ENCODE measurements at regions not wholly inside any gene's neighbourhood (a gene's known extent, or its start where the extent isn't known, plus 50 kb on each side); places are given as distances from the start of the nearest gene placed in this dataset.

DNA sequence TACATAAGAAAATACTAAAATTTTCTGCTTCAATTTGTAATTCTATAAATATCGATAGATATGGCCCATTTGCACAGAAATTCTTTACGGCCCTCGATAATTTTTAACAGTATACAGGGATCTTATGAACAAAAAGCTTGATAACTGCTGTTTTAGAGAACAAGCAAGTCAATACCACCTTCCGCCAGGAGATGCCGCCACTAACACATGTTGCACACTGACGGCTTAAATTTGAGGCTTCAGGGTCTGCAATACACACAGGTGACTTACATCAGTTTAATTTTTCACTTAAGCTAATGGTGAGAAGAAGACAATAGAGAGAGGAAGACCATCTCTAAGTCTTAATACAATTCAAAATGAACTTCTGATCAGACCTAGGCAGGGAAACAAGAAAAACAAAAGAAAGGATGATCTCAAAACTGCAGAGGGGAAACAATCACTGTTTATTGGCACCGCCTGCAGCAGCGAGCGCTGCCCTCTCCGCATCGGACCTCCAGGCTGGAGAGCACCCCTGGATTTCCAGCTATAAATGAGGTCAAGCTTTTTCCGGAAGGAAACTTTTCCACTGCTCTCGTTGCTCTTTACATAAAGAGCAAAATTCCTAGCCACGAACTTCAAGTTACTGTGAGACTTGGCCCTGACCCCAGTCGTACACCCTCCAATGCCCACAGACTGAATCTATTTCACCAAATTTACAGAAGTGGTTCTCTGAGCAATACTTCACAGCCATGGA lies 53.9 kb downstream of the OTOR start:
- no peak overlapping the region for H3K27ac ChIP-seq
- no peak overlapping the region for H3K4me3 ChIP-seq
- peaks cover 0 to 7% of the 10 kb centered on the region in 2 donors for H3K27me3 ChIP-seq
- TF ChIP-seq, protein P1, sequence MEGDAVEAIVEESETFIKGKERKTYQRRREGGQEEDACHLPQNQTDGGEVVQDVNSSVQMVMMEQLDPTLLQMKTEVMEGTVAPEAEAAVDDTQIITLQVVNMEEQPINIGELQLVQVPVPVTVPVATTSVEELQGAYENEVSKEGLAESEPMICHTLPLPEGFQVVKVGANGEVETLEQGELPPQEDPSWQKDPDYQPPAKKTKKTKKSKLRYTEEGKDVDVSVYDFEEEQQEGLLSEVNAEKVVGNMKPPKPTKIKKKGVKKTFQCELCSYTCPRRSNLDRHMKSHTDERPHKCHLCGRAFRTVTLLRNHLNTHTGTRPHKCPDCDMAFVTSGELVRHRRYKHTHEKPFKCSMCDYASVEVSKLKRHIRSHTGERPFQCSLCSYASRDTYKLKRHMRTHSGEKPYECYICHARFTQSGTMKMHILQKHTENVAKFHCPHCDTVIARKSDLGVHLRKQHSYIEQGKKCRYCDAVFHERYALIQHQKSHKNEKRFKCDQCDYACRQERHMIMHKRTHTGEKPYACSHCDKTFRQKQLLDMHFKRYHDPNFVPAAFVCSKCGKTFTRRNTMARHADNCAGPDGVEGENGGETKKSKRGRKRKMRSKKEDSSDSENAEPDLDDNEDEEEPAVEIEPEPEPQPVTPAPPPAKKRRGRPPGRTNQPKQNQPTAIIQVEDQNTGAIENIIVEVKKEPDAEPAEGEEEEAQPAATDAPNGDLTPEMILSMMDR (IDR thresholded peaks at IDR 0.05), result peak; percentile 78 to 91
- H3K9me3 ChIP-seq, result no peaks in the 10 kb centered on the region
- intact Hi-C loops (cut with DNase I; ENCODE audit: low total_unique reads), result loop anchor here (2.0 kb wide), 1 partner anchor 629 kb away; no protein-coding TSS in a partner anchor
- DNase-seq, result peak in 1 of 2 donors; percentile 52
- no peaks in the 10 kb centered on the region for H3K4me1 ChIP-seq
- H3K36me3 ChIP-seq, result no peaks in the 10 kb centered on the region

DNA sequence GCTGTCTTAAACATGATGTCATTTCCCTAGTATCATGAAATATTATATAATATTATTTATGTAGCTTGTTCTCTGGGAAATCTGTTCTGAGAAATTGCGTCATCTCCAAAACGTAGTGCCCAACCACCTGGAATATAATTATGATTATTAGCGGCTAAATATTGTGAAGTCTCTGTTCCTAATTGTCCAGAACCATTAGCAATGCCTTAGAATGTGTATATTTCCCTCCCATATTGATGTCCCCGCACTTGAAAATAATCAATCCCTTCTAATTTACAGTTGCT lies 54.4 kb downstream of the OTOR start:
- Histone ChIP-seq H3K9me3 (no peaks in the 10 kb centered on the region), H3K4me3 (no peak overlapping the region), H3K4me1 (no peaks in the 10 kb centered on the region), H3K27me3 (peaks cover 0 to 7% of the 10 kb centered on the region in 2 donors), H3K36me3 (no peaks in the 10 kb centered on the region), H3K27ac (no peak overlapping the region)
- intact Hi-C loops (cut with DNase I; ENCODE audit: low total_unique reads), result loop anchor here (2.0 kb wide), 1 partner anchor 628 kb away; no protein-coding TSS in a partner anchor
- TF ChIP-seq, protein P1 (IDR thresholded peaks at IDR 0.05), result no peak
- DNase-seq, result no peak

GRCh38 chr20:16803965-16804792 lies 56.0 kb downstream of the OTOR start:
- Histone ChIP-seq H3K36me3 (no peaks in the 10 kb centered on the region), H3K27ac (no peak overlapping the region), H3K27me3 (peaks cover 0 to 7% of the 10 kb centered on the region in 2 donors), H3K4me1 (no peaks in the 10 kb centered on the region), H3K9me3 (no peaks in the 10 kb centered on the region), H3K4me3 (no peak overlapping the region)
- DNase-seq, result peak in 1 of 2 donors; percentile 23
- TF ChIP-seq, protein P1 (IDR thresholded peaks at IDR 0.05), result peak; percentile 72 to 73
- intact Hi-C loops (cut with DNase I; ENCODE audit: low total_unique reads), result loop anchor here (2.0 kb wide), 1 partner anchor 627 kb away; no protein-coding TSS in a partner anchor

- H3K36me3 ChIP-seq, result no peaks in the 10 kb centered on the region
- H3K4me1 ChIP-seq, result no peaks in the 10 kb centered on the region
- intact Hi-C loops (cut with DNase I; ENCODE audit: low total_unique reads), result no loop called here
- peaks cover 0 to 7% of the 10 kb centered on the region in 2 donors for H3K27me3 ChIP-seq
- DNase-seq, result no peak
- no peak overlapping the region for H3K4me3 ChIP-seq
- no peaks in the 10 kb centered on the region for H3K9me3 ChIP-seq
- TF ChIP-seq, protein P1 (IDR thresholded peaks at IDR 0.05), result no peak
- no peak overlapping the region for H3K27ac ChIP-seq
These were observed 56.6 kb downstream of the OTOR start for GRCh38 chr20:16804793-16805187.

DNA sequence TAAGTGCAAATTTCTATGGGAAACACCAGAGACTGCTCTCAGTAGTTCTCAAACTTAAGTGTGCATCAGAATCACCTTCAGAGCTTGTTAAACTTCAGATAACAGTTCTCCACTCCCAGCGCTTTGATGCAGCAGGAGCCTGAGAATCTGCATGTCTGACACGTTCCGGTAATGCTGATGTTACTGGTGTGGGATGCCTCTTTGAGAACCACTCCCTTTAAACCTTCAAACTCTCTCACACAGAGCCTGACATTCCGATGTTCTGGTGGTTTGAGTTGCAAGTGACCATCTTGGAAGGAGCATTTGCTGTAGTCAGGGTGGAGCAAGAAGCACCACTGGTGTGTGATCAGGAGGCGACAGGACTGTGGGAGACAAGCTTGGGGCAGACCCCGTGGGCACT lies 57.9 kb downstream of the OTOR start:
- H3K4me3 ChIP-seq, result no peak overlapping the region
- H3K9me3 ChIP-seq, result no peaks in the 10 kb centered on the region
- no peak for DNase-seq
- intact Hi-C loops (cut with DNase I; ENCODE audit: low total_unique reads), result no loop called here
- H3K27ac ChIP-seq, result no peak overlapping the region
- no peaks in the 10 kb centered on the region for H3K36me3 ChIP-seq
- H3K27me3 ChIP-seq, result peaks cover 0 to 7% of the 10 kb centered on the region in 2 donors
- no peaks in the 10 kb centered on the region for H3K4me1 ChIP-seq
- TF ChIP-seq, protein P1 (IDR thresholded peaks at IDR 0.05), result no peak
